HG03354 (cell line): ENCODE measurements at regions not wholly inside any gene's neighbourhood (a gene's known extent, or its start where the extent isn't known, plus 50 kb on each side); places are given as distances from the start of the nearest gene placed in this dataset.
"Not testable (repeated sequence)": the region's sequence is repeated elsewhere in the genome, so short reads cannot be mapped to it uniquely, and the experiment has no call there.

Experiments
- ATAC-seq: cut with Tn5 transposase; IDR thresholded peaks from one replicate; pipeline ENCODE4 v1.9.1; 2021; ENCODE audit warnings: mild to moderate bottlenecking; ENCODE audit not compliant: unreplicated experiment, poor library complexity, severe bottlenecking

DNA sequence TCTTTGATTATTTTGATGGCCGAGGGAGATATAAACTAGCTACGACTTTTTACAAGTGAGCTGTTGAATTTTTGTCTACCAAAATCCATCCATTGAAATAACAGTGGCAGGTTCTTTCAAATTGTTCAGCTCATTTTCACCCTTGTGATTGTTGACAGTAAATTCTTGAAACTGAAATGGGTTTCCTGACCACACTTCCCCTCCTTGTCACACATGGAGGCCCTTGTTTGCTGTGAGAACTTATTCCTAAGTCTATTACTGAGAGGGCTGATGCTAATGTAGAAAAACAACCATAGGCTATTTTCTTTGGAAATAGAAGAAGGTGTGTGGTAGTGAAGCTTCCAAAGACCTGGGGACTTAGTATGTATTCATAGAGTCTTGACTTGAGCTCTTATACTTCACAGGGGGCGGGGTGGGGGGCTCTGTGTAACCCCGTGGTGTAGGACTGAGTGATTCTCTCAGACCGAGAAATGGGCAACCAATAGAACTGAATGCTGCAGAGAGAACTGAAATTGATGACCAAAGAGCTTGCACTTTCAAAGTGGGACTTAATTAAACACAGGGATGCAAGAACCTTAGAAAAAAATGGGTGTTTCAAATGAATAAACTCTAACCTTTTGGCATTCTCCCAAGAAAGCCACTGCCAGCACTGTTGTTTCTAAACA lies 718.9 kb downstream of the CCSER2 start:
- ATAC-seq = no peak

DNA sequence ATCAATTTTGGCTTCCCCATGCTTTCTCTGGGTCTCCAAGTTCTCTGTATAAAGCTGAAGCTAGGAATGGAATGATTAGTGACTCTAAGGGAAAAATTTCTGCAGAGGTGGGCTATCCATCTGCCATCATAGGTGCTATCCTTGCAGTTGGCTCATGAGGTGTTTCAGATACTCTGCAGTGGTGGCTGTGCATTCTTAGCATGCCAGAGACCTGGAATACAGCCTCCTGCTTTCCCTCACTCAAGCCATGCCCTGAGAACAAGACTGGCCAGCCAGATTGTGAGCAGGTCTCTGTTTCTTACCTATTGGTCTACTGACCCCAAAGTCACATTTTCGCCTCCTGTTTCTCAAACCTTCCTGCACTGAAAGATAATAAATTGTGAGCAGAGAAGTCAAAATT lies 719.6 kb downstream of the CCSER2 start:
- no peak for ATAC-seq

DNA sequence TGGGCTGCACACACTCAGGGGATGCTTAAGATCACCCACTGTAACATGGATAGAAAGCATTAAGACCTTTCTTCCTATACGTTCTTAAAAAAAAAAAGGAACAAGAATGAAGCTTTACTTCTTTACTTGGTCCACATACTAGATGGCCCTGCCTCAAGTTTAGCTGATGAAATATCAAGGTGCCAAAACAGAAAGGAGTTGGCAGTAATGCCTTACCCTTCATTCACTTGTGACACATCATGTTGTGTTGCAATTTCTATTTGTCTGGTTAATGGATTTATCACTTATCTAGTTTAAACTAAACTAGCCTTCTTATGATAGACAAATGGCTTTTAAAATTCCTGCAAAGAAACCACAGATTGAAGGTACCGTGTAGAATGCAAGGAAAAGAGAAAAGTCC lies 720.3 kb downstream of the CCSER2 start:
- no peak for ATAC-seq

DNA sequence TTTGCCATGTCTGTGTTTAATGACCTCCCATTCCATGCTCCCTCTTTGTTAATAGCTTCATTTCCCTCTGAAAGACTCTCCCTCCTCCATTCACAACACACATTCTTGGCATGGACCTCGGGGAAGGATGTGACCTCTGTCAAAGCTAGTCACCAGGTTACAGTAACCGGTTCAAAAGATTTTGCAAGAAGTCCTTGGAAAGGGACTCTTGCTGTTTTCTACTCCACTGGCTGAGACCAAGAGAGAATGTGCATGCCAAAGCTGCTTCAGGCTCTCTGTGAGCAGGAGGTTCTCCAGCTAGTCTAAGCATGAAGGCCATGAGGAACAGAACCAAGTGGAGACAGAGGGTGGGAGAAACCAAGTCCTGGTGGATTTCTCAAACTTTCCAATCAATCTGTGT lies 732.6 kb downstream of the CCSER2 start:
- no peak for ATAC-seq

DNA sequence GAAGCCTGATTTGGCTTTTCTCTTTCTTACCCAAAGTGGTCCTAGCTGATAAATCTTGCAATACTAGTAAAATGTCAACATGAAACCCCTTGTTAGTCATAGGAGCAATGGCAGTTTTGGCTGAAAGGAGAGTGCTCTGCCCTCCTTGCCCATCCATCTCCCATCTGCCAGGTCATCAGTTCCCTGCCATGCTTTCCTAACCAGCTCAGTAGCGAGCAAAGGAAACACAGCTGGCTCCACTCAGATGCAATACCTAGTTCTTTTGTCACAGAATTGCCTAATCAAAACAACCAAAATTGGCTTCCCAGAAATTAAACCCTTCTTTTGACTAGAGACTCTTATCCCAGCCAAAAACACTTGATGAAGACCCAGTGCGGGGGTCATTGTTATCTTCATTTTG lies 733.0 kb downstream of the CCSER2 start:
- ATAC-seq = no peak

DNA sequence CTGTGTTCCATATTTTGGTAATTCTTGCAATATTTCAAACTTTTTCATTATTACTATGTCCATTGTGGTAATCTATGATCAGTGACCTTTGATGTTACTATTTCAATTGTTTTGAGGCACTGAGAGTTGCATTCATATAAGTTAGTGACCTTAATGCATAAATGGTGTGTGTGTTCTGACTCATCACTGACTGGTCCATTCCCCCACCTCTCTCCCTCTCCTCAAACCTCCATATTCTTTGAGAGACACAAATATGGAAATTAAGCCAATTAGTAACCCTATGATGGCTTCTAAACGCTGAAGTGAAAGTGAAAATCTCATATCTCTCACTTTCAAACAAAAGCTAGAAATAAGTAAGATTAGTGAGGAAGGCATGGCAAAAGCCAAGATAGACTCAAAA lies 739.6 kb downstream of the CCSER2 start:
- peak; percentile 73 for ATAC-seq

DNA sequence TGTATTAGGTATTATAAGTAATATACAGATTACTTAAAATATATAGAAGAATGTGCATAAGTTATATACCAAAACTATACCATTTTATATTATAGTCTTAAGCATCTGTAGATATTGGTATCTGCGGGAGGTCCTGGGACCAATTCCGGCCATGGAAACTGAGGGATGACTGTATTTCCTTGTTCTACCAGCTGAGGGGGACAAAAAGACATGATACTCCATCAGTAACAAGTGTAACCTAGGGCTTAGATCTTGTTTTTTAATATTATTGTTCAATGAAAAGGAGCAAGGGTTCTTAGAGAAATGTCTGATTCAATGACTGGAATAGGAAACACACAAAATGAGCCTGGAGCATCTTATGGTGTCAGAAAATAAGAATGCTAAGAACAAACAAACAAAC lies 752.5 kb downstream of the CCSER2 start:
- no peak for ATAC-seq

DNA sequence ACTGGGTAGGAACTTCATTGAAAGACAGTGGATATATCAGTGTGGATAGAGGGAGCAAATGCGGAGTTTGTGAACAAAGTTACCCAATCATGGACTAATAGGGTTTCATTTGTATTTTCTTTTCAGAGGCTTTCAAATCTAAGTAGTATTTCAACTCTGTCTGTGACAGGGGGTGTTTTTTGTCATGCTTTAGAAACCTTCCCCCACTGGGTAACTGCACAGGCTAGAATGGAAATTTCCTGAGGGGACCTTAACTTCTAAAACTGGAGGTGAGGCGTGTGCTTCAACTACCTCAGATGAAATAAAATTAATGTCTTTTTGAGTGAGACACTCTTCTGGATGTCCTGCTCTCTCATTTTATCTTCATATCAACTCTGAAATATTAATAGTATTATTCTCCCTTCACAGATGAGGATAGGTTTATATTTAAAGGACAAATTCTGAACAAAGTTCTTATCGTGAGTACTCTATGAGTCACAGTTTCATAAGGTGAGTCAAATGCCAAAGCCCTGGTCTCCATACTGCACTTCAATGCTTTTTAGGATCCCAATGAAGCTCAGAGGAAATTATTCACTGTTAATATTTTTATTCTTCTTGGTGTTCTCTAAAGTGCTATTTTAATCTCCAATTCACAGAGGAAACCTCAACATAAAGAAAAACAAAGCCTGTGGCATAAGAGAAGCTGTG lies 770.6 kb downstream of the CCSER2 start:
- no peak for ATAC-seq

DNA sequence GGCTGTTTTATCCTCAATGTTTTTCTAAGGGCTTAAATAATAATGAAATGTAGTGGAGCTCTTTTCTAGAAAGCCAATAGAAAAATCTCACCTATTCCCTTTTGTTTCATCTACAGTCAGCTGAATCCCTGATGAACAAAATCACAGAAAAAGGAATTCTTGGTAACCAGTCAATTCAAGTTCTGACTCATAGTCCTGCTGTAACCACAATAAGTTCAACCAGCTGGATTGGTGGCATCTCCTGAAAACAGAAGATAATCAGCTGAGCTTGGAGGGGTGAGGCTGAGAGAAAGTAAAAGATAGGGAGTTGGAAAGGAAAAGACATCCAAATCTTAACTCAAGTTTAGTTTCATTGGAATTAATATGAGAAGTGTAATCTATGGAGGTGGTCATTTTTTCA lies 772.1 kb downstream of the CCSER2 start:
- no peak for ATAC-seq

DNA sequence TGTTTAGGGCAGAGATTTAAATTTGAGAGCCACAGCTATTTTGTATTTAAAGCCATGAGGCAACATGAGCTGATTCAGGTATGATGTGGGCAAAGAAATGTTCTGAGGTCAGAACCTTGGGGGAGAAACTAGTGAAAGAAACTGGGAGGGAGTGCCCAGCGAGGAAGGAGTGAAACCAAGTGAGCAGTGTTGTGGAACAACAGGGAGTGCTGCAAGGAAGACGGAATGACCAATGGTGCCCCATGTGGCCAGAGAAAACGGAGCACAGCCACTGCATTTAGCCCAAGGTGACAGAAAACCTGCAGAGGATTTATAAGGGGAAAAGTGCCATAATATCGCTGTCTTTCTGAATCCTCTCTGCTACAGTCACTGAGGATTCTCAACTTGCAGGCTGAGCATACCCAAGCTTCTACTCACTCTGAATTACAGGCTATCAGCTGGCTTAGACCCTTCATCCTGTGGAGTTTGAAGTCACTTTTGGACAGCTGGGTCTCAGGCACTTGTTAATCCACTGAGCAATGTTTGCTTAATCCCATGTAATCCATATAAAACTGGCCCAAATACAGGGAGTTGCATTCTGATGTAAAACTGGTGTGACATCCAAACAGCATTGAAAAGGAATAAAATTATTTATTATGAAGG lies 777.3 kb downstream of the CCSER2 start:
- no peak for ATAC-seq

DNA sequence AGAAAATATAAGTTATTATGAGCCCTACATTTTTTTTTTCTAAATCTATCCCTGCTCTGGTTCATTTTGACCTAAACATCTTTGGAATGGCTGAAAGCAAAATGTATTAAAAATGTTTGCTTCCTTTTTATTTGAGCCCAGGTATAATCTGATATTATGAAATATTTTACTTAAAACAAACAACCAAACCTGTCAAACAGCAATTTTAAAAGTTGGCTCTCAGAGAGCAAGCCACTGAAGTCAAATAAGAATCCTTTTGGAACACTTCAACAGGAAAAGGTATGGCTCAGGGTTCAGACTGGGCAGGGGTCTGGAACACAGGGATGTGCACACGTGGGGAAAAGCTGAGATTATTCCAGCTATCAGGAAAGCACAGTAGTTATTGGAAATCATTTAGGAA lies 782.9 kb downstream of the CCSER2 start:
- ATAC-seq = no peak

DNA sequence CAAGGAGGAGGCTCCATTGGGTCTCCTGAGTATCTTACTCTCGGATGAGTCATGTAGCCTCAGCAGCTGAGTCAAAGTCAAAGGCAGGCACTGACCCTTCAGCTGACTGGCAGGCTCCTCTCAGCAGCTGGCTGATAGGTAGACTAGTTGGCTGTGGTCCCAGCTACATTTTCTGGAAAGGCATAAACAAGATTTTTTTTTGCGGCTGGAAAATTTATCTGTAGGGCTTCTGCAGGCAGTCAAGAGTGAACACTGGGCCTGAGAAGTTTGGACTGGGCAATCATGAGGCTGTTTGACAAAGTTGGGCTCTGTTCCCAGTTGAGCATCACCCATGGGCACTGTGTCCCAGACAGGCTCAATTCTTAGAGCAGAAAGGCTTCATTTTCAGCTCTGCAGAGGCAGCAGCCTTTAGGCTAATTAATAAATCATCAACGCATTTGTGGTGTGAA lies 796.2 kb downstream of the CCSER2 start:
- no peak for ATAC-seq

DNA sequence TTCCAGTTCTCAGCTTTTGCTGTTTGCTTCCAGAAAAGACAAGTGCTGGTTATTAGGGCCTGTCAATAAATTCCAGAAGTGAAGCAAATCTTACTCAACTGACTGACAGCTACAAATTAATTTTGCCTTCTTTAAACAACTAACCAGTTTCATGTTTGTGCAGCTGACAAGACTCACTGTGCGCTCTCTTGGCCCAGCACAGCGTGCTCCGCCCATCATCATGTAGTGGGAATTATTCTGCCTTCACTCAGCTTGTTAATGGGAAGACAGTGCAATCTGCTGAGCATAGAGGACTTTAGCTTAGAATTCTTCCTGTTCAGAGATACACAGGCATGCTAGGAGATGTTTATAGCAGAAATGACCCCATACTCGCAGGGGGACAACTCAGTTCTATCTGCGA lies 808.9 kb downstream of the CCSER2 start:
- ATAC-seq = no peak

DNA sequence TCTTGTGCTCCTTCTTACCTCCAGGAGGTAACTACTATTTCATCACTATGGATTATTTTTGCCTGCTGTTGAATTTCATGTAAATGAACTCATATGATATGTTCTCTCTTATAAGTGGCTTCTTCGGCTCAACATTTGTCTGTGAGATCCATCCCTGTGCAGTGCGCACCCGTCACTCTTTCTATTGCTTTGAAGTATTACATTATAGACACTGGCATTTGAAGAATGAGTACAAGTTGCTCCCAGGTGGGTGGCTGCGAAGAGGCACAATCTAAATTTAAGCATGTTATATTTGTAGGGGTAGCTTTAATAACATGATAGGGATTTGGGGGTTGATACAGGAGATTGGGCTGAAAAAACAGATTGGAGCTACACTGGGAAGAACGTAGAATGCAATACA lies 809.7 kb downstream of the CCSER2 start:
- no peak for ATAC-seq

DNA sequence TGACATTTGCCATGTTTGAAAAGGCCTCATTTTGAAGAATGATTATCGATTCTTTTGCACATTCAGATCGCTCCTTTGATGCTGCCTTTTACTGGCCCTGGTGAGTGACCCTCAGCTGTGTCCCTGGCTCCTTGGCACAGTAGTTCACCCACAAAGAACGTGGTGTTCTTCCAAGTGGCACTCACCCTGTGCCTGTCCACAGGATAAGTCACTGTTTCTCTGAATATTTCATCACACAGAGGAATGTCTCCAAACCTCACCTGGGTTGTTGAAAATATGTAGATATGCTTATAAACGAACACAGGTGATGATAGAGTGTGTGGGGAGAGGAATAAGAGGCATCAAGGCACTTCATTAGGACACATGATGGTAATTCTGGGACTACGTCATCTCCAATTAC lies 810.7 kb downstream of the CCSER2 start:
- no peak for ATAC-seq

DNA sequence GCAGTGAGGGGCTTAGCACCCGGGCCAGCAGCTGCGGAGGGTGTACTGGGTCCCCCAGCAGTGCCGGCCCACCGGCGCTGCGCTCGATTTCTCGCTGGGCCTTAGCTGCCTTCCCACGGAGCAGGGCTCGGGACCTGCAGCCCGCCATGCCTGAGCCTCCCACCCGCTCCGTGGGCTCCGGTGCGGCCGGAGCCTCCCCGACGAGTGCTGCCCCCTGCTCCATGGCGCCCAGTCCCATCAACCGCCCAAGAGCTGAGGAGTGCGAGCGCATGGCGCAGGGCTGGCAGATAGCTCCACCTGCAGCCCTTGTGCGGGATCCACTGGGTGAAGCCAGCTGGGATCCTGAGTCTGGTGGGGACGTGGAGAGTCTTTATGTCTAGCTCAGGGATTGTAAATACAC lies 813.1 kb downstream of the CCSER2 start:
- ATAC-seq = not testable (repeated sequence)

DNA sequence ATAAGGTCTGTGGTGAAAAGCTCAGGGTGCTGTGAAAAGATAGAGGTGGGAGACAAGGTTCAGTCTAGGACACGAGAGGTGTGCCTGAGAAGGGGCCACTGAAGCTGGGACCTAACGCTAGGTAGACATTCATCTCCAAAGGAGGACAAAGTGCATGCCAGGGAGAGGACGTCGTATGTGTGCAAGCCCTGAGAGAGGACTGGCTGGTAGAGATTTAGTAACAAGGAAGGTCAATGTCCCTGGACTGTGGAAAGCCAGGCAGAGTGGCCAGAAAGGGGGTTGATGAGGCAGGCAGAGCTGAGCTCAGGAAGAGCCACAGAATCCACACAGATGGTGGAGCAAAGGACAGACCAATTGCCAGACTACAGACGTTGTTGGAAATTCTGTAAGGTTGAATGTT lies 817.6 kb downstream of the CCSER2 start:
- ATAC-seq = no peak

DNA sequence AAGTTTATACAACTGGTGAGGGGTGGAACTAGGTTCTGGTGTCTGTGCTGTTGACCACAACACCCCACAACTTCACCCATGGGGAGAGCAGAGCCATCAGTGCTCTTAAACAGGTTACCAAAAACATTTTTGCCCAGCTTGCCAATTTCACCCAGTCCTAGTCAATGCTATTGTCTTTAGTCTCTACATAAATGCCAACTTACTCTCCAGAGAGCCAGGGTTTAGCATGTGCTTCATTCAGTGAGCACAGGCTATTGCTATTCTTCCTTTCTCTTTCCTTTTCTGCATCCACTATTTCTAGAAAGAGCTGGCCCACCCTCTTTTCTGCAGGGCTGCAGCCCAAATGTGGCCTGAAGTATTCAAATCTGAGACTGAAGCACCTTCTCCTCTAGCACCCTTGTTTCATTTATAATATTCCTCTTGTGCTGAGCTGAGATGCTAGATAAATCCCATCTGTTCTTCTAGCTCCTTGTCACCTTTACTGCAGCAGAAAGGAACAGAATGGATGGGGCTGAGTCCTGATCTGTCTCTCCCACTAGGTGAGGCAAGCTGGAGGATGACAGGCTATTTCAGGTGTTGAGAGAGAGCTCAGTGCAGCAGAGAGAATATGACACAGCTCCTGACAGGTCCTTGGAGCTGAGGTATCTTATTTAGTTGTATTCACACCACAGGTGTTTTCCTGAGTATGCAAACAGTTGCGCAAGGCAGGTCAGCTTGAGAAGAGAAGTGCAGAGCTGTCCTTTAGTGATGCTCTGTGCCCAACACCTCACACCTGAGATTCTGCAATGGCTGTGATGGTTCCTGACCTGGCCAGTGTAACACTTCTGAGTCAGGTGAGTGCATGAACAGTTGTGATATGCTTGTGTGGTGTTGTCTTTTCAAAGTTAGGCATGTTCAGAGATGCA lies 819.2 kb downstream of the CCSER2 start:
- no peak for ATAC-seq

DNA sequence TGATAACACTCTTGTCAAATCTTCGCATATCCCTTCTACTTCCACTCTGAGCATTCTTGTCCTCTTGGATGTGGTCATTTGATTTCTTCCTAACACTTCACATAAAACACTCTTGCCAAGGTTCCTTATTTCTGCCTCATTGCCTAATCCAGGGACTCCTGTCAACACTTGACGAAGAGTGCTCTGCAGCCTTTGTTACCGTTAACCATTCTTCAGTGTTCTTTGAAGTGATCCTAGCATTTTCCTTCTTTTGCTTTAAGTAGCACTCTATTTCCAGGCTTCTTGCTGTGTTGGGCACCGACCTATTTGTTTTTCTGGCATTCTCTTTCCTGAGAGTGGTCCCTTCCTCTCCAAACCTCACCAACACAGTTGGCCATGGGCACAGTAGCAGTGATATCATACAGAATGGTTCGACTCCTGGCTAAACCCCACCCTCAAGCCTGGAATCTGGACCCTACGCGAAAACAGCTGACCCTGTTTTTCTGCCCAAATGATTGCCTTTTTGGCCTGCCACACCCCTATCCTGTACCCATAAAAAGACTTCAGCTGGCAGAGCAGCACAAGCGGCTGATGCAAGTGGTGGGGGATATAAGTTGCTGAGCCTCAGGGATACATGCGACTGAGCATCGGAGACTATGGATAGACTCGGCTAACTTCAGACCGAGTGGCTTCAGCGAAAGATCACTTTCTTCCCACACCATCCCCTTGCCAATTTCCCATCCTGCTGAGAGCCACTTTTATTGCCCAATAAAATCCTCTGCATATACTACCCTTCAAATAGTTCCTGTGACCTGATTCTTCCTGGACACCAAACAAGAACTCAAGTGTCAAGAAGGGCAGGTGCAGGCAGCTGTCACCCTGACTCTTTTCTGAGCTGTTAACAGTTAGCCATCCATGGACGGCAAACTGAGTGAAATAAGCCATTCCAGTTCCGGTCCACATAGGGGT lies 820.6 kb downstream of the CCSER2 start:
- ATAC-seq = no peak
